Liver (tissue), 2 donors: ENCODE measurements at regions not wholly inside any gene's neighbourhood (a gene's known extent, or its start where the extent isn't known, plus 50 kb on each side); places are given as distances from the start of the nearest gene placed in this dataset.

Source experiments
- TF ChIP-seq, protein P1 (sequence below): fragments of 150-350 bp; IDR thresholded peaks from 2 replicates; pipeline ENCODE4 v1.5.1; 2017; ENCODE audit warnings: improper control_type of control experiment, low read depth, low read length; ENCODE audit not compliant: missing input control
- TF ChIP-seq, protein P2 (sequence below): IDR thresholded peaks from 2 replicates; pipeline ENCODE4 v1.6.1; 2016; ENCODE audit warnings: antibody characterized with exemption, mild to moderate bottlenecking
- donor health status: healthy.

GRCh38 chr12:132406493-132407450, 77.4 kb upstream of the GALNT9 start:
- TF ChIP-seq, protein P1, sequence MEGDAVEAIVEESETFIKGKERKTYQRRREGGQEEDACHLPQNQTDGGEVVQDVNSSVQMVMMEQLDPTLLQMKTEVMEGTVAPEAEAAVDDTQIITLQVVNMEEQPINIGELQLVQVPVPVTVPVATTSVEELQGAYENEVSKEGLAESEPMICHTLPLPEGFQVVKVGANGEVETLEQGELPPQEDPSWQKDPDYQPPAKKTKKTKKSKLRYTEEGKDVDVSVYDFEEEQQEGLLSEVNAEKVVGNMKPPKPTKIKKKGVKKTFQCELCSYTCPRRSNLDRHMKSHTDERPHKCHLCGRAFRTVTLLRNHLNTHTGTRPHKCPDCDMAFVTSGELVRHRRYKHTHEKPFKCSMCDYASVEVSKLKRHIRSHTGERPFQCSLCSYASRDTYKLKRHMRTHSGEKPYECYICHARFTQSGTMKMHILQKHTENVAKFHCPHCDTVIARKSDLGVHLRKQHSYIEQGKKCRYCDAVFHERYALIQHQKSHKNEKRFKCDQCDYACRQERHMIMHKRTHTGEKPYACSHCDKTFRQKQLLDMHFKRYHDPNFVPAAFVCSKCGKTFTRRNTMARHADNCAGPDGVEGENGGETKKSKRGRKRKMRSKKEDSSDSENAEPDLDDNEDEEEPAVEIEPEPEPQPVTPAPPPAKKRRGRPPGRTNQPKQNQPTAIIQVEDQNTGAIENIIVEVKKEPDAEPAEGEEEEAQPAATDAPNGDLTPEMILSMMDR = no peak
- TF ChIP-seq, protein P2, sequence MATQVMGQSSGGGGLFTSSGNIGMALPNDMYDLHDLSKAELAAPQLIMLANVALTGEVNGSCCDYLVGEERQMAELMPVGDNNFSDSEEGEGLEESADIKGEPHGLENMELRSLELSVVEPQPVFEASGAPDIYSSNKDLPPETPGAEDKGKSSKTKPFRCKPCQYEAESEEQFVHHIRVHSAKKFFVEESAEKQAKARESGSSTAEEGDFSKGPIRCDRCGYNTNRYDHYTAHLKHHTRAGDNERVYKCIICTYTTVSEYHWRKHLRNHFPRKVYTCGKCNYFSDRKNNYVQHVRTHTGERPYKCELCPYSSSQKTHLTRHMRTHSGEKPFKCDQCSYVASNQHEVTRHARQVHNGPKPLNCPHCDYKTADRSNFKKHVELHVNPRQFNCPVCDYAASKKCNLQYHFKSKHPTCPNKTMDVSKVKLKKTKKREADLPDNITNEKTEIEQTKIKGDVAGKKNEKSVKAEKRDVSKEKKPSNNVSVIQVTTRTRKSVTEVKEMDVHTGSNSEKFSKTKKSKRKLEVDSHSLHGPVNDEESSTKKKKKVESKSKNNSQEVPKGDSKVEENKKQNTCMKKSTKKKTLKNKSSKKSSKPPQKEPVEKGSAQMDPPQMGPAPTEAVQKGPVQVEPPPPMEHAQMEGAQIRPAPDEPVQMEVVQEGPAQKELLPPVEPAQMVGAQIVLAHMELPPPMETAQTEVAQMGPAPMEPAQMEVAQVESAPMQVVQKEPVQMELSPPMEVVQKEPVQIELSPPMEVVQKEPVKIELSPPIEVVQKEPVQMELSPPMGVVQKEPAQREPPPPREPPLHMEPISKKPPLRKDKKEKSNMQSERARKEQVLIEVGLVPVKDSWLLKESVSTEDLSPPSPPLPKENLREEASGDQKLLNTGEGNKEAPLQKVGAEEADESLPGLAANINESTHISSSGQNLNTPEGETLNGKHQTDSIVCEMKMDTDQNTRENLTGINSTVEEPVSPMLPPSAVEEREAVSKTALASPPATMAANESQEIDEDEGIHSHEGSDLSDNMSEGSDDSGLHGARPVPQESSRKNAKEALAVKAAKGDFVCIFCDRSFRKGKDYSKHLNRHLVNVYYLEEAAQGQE = no peak
